GM18858 (cell line): ENCODE measurements at regions not wholly inside any gene's neighbourhood (a gene's known extent, or its start where the extent isn't known, plus 50 kb on each side); places are given as distances from the start of the nearest gene placed in this dataset.

ENCODE experiments used
- ATAC-seq: cut with Tn5 transposase; IDR thresholded peaks from one replicate; pipeline ENCODE4 v1.9.1; 2021; ENCODE audit not compliant: unreplicated experiment

GRCh38 chr10:46227571-46227935, 59.2 kb upstream of the ANTXRL start:
- no peak for ATAC-seq

- no peak for ATAC-seq
Observed at GRCh38 chr10:46227936-46228562, 58.7 kb upstream of the ANTXRL start.

- no peak for ATAC-seq
Observed at GRCh38 chr10:46228563-46229071, 58.2 kb upstream of the ANTXRL start.

GRCh38 chr10:46229144-46229563, 57.6 kb upstream of the ANTXRL start:
- ATAC-seq, result no peak

- no peak for ATAC-seq
Observed at GRCh38 chr10:46230615-46231014, 56.2 kb upstream of the ANTXRL start.

- no peak for ATAC-seq
Observed at GRCh38 chr10:46231087-46231486, 55.7 kb upstream of the ANTXRL start.

- no peak for ATAC-seq
Observed at GRCh38 chr10:46232084-46232483, 54.7 kb upstream of the ANTXRL start.

- no peak for ATAC-seq
Observed at GRCh38 chr10:46232666-46233065, 54.1 kb upstream of the ANTXRL start.

GRCh38 chr10:46233181-46233580, 53.6 kb upstream of the ANTXRL start:
- ATAC-seq, result no peak

GRCh38 chr10:46234026-46234425, 52.8 kb upstream of the ANTXRL start:
- ATAC-seq, result no peak

- ATAC-seq, result no peak
Observed at GRCh38 chr10:46234431-46235060, 52.3 kb upstream of the ANTXRL start.

- no peak for ATAC-seq
Observed at GRCh38 chr10:46235705-46236545, 50.9 kb upstream of the ANTXRL start.

GRCh38 chr10:46236546-46236887, 50.3 kb upstream of the ANTXRL start:
- no peak for ATAC-seq

GRCh38 chr10:46236941-46237681, 49.7 kb upstream of the ANTXRL start:
- no peak for ATAC-seq
